Superior temporal gyrus (tissue), 1 donor: ENCODE measurements at regions not wholly inside any gene's neighbourhood (a gene's known extent, or its start where the extent isn't known, plus 50 kb on each side); places are given as distances from the start of the nearest gene placed in this dataset.

ENCODE experiments used
- DNase-seq: peaks from one replicate; pipeline ENCODE4 v3.0.0-alpha.2; 2016; ENCODE audit errors: extremely low spot score

GRCh38 chr1:39085174-39085573 lies 59.0 kb downstream of the NDUFS5 start:
- peak; percentile 30 for DNase-seq

- peak; percentile 25 for DNase-seq
Measured at GRCh38 chr1:39086386-39086785, 60.2 kb downstream of the NDUFS5 start.

- DNase-seq, result peak; percentile 42
Measured at GRCh38 chr1:39086865-39087409, 60.8 kb downstream of the NDUFS5 start.

DNA sequence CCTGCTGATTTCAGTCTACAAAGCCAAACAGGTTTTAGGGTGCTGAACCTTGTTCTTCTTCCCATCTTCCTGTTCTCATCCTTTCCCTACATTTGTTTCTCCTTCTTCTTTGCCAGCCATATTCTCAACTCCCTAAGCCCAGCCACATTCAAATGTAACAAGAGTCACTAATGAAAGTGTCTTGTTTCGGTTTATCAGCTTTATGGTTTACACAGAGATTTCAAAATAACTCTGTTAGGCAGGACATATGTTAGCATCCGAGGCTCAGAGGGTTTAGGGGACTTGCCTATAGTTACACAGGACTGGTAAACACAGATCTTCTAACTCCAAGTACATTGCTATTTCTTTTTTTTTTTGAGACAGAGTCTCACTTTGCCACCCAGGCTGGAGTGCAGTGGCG lies 61.3 kb downstream of the NDUFS5 start:
- DNase-seq, result no peak

GRCh38 chr1:39088658-39089057 lies 62.5 kb downstream of the NDUFS5 start:
- DNase-seq, result no peak

DNA sequence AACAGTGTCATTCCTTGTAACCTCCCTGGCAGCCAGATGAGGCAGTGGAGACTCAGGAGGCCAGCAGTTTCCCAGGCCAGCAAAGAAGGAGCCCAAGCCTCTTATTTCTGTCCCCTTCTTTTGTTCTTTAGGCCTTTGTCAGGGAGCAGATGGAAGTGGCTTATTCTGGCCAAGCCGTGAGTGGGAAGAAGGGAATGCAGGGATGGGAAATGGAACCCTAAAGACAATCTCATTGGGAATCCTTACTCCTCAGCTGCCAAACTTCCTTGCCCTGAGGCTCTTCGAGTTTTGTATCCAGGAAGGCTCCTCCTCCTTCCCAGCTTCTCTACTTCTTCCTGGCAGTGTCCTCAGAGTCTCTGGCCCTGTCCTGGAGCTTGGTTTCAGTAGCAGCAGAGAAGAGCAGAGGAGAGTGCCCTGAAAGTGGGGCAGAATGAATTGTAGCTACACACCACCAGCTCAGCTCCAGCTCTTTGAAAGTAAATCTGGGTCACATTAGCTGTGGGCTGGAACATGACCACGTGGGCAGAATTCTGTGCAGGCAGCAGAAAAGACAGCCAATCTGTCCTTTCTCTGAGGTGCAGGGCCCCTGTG lies 63.9 kb downstream of the NDUFS5 start:
- DNase-seq, result peak; percentile 68

DNA sequence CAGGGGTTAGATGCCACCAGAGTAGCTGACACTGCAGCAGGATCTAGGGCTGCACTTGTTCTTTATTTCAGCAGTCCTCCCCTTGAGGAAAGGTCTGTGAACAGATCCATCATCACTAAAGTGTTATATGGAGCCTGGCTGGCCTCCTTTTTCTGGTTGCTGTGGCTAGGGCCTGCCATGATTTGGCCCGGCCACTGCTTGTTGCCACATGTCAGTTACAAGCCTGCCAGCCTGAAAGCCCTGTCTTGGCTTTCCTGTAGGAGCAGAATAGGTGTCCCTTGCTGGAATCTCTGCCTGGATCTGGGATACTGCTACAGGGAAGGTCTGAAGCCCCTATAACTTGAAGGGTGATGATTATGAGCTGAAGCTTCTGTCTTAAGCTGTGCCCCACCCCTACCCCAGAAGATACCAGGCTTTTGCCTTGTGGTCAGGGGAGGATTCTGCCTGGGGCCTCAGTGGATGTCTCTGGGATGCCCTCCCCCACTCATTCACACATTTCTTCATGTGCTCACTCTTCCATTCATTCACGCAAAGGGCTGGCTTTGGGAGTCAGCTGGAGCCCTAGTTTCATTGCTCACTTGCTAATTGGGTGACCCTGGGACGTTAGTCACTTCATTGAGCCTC lies 64.7 kb downstream of the NDUFS5 start:
- no peak for DNase-seq

GRCh38 chr1:39091845-39092645 lies 65.9 kb downstream of the NDUFS5 start:
- DNase-seq, result peak; percentile 87

DNA sequence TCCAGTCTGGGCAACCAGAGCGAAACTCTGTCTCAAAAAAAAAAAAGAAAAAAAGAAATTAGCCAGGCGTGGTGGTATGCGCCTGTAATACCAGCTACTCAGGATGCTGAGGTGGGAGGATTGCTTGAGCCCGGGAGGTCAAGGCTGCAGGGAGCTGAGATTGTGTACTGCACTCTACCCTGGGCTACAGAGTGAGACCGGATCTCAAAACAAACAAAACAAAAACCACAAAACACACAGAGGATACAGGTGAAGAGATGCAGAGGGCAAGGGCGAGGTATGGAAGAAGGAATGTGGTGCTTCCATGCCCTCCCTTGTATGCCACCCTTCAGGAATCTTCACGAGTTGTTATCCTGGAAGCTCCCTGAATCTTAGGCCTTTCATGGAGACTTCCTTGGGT lies 68.5 kb downstream of the NDUFS5 start:
- DNase-seq, result no peak

DNA sequence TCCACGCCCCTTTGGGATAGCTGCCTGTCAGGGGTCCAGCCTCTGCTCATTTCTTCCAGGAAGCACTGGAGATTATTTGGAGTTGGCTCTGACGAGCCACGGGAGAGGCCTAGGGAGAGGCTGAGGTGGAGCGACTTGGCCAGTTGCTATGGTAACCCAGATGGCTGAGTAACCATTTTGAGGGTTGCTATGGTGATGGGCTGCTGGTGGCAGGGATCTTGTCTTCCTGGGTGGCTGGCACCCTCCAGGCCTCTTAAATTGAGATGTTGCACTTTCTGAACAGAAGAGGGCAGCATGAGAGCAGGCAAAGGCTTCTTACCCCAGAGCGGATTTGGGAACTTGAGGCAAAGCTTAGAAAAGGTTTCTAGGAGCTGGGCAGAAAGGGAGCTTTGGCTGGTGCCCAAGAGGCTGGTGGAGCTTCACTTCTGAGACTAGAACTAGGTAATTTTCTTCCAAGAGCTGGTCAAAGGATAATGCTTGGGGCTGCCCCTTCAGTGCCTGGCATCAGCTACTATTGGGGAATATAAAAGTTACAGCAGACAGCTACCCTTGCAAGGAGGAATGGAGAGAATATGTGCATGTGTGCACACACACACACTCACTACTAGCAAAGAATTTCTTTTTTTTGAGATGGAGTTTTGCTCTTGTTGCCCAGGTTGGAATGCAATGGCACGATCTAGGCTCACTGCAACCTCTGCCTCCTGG lies 72.5 kb downstream of the NDUFS5 start:
- DNase-seq, result peak; percentile 86

DNA sequence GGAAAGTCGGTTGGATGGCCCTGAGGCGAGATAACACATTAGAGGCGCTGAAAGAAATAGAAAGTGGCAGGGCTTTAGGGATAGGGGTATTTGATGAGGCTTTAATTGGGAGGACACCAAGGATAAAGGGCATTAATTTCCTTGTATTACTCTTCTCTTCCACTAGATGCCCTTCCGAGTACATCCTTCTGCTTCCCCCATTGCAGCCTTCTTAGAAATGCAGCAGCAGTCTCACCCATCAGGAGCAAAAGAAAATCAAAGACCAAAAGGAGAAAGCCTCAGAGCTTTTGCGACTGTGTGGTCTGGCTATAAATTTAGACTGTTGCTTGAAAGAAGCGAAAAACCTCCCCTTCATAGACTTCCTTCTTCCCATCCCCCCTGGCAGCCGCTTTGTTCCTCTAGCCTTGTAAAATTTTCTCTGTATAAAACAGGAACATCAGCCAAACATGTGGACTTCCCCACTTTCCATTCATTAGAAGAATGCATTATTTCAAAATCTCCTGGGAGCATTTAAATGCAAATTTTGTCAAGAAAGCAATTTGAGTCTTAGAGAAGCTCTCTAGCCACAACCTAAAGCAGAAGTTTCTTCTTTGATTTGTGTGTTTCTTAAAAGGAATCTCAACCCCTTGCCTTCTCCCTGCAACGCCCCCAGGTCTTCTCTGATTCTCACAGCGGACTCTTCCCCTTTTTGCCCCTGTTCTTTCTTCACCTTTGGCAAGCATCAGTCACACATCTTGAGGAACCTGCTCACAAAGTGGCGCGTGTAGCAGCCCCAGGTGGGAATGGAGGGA lies 76.6 kb downstream of the NDUFS5 start:
- DNase-seq, result peak; percentile 83

GRCh38 chr1:39103328-39104157 lies 77.4 kb downstream of the NDUFS5 start:
- DNase-seq, result no peak

DNA sequence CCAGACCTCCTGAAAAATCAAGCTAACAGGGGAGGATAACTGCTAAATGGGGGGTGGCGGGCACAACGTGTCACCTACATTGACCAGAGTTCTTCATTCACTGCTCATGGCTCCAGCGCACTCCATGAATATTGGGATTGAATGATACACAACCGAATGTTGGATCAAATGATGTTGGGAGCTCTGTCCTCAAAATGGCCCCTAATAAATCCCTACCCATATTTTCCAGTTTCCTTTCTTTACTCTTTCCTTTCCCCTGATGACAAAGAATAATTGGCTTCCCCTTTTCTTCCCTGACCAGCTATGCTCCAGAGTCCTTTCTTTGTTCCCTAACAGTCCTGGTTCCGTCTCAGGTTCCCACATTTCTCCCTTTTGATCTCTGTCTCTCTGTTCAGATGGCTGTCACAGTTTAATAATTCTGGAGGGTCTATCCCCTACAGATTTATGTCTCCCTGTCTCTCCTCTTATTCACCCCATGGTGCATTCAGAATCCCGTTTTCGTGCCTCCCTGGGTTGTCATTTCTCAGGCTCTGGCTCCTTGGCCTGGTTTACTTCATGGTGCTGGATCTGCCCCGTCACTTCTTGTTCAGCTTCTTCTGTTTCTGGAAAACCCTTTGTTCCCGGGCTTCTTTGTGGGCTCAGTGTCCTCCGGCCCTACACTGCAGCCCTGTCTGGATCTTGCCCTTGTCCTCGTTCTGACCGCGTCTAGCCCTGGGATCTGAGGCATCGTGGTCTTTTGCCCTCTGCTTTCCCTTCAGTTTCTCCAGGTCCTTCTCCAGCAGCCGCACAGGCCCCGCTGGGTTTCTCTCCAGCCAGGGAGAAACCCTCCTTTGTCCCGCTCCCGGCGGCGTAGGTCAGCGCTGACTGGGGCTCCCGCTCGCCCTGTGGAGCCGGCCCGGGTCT lies 78.3 kb downstream of the NDUFS5 start:
- DNase-seq, result no peak

DNA sequence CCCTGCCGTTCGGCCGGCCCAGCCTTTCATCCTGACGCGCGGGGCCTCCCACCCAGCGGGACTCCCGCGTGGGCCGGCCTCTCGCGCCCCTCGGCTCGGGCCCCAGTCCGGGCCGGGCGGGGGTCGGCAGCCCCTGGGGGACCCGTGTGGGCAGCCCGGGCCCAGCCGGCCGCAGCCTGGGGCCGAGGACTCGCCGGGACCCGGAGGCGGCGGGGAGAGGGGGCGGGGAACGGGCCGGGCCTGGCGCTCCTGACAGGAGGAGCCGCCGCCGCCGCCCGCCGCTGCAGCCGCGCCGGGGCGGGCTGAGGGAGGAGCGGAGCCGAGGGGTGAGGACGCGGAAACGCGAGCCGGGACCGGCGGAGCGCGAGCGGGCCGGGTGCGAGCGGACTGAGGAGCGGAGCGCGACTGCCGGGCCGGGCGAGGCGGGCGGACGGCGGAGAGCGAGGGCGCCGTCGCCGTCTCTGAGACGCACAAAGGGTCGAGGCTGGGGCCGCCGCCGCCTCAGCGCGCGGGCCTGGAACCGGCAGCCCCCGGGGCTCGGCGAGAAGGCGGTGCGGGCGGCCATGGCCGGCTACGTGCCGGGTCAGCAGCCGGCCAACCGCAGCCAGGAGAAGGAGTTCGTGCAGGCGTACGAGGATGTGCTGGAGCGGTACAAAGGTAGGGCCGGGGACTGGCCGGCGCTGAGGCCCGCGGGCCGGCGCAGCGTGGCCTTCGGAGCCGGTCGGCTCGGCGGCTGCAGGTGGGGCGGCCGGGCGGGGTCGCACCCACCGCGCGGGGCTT lies 79.1 kb downstream of the NDUFS5 start:
- no peak for DNase-seq

- DNase-seq, result no peak
Measured at GRCh38 chr1:39105841-39106765, 80.0 kb downstream of the NDUFS5 start.

DNA sequence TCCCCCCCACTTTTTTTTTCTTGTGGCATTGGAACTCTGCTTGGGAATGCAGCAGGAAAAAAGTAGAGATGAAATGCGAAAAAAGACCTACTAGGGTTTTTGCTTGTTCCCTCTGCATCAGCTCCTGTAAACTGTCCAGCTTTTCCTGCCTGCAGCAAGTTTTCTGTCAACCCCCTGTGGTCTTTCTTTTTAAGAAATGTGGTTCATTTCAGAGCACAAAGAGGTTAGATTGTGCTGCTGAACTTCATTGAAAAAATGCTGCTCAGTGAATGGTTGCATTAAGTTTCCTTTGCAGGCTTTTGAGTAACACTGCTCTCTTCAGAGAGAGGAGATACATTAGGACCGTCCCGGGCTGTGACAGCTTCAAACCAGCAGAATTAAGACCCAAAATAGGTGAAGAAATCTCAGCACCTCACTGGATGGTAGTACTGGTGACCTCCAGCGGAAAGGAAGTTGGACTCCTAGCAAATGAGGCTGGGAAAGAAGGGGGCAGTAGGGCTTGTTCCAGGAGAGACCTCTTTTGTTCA lies 80.7 kb downstream of the NDUFS5 start:
- DNase-seq, result no peak
